Islet precursor cell (in vitro differentiated cells): ENCODE measurements at regions not wholly inside any gene's neighbourhood (a gene's known extent, or its start where the extent isn't known, plus 50 kb on each side); places are given as distances from the start of the nearest gene placed in this dataset.
A peak's percentile ranks its signal among the peaks of the same experiment; 100 is the strongest.

ENCODE experiments used
- DNase-seq: peaks from one replicate; pipeline ENCODE4 v3.0.0-alpha.2; 2018

- DNase-seq = no peak
Observed at GRCh38 chr18:72470391-72470790, 73.8 kb downstream of the CBLN2 start.

DNA sequence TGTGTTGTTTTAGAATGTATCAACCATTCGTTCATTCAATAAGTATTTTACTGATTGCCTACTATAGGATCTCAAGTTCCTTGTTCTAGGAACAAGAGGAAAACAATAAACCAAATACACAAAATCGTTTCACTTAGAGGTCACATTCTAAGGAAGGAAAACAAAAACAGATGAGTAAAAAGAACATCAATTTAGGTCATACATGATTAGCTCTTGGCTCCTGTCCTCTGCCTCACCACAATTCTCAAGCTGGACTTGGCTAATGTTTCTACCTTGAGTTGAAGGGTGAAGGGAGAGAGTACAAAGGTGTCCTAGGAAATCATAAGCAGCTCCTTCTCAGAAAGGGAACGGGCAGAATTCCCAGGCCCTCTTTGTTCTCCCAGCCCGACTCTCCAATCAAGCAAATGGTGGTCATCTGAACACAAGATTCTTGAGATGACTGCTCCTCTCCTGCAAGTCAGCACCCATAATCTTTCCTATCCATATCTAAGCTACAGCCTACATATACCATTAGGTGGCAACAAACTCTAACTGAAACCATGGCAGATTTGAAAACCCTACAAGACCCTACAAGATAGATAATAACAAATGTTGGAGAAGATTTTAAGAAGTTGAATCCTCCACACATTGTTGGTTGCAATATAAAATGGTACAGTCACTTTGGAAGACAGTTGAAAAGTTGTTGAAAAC is 76.0 kb downstream of the CBLN2 start:
- DNase-seq = no peak

DNA sequence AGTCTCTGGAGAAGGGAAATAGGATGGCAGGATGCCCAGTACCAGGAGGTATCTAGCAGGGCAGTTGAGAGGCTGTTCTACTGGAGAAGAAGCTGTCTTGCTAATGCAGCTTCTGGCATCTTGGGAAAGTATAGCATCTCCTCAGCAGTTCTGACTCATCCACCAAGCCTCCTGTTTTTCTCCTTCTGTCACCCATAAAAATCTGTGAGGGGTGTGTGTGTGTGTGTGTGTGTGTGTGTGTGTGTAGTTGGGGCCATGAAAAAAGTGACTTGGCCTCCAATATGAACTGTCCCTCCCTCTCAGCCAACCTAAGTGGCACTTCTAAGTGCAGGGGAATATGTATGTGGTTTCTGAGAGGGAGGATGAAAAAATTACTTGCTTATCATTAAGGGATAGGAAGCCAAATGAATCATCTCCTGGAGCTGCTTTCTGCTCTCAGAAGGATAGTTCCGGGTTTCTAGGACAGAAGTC is 83.9 kb downstream of the CBLN2 start:
- peak; percentile 68 for DNase-seq

DNA sequence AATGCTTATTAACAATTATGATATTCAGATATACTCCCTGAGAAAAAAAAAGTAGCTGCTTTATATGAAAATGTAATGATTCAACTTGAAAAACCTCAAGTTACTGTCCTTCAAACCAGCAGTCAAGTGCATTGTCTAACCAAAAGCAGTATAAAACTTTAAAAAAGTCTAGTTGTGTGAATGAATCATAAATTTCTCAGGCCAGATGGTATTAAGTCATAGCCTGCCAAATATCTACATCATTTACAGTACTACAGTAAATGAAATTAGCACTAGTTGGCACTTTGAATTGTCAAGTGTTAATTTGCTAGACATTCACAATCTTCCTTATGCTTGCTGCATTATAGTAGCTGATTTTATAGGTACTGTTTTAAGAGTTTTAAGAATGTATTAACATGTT is 85.9 kb downstream of the CBLN2 start:
- DNase-seq = no peak

- DNase-seq = no peak
Observed at GRCh38 chr18:72456802-72457201, 87.3 kb downstream of the CBLN2 start.

- no peak for DNase-seq
Observed at GRCh38 chr18:72452328-72452727, 91.8 kb downstream of the CBLN2 start.

GRCh38 chr18:72444798-72445155 is 99.4 kb downstream of the CBLN2 start:
- no peak for DNase-seq

DNA sequence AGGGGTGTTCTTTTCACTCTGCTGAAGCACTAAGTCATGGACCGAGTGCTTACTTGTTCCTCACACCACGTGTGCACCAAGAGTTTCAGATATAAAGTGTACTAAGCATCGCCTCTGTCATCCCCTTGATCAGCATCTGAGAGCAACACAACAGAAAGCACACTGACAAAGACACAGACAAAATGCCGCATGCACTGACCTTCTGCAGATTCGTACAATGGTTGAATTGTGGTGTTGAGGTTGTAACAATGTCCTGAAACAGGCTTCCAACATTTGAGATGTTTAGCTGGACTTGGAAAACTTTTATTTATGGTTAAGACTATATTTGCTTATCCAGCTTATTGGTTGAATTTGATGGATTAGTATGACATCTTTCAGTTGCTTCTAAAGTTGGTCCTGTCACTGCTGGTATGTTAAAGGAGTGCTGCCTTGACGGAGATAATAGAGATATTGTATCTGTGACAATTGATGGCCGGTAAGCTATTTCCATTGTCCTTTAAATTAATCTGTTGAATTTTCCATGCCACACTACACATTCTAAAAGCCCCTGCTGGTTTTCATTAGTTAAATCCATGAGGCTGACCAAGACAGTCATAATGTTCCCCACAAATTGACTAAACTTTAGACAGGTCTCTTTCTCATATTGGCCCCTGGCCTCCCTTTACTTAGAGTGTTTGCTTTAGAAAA is 99.9 kb downstream of the CBLN2 start:
- DNase-seq = no peak

DNA sequence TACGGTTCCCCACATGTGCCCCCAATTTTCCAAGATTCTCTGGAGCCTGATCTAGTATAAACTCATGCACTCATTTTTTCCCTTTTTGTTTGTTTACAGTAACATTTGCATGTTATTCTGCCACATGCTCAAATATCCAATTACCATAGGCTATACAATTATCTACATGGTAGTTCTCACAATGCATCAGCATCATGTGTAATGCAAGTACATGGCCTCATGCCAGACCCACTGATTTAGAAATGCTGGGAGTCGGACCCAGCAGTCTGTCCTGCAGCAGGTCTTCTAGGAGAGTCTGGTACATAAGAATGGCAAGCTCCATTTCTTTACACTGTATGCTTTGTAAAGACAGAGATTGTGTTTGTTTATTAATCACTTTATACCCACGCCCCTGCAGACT is 107.7 kb downstream of the CBLN2 start:
- DNase-seq = no peak

DNA sequence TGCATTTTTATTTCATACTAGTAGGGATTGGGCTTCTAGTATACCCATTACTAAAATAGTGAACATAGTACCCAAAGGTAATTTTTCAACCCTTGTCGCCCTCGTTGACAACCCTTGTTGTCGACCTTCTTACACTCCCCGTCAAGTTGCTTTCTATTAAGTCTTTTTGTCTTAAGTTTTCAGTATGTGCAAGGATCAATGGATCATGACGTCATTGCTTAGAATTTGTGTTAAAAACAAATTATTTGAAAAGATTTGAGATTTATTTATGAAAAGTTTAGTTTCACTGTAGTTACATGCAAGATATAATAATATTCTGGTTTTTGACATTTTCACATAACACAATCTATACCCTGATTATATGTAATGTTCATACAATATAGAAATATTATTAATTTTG is 110.4 kb downstream of the CBLN2 start:
- DNase-seq = no peak

DNA sequence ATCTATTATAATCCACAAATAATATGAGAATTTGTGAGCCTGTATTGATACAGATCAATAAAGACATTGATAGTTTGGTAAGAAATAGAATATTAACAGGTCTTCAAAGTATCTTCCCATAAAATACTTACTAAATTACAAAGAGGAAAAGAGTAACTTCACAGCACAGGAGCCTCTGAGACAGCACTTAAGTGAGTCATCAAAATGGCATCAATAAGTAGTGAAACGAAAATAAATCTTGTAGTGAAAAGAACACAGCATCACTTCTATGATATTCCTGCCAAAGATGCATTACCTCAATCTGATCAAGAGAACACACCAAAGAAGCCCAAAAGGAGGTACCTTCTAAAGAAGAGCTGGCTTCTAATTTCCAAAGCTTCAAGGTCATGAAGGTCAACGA is 116.4 kb downstream of the CBLN2 start:
- no peak for DNase-seq

GRCh38 chr18:72419914-72420313 is 124.2 kb downstream of the CBLN2 start:
- no peak for DNase-seq

DNA sequence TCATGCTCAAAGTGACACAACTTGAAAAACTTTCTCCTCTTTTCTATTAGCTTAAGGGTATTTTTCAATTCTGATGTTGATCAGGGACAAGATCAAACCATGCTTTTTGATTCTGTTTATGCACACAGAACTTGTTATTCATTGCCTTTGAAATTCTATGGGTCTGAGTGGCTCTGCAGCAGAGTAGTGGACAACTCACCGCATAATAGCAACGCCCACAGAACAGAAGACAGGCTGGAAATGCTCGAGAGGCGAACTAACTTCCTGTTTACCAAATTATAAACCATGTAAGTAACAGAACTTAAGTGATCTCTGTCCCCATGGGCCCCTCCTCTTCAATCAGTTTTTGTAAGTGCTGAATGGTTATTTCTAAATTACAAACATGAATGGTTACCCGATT is 131.2 kb downstream of the CBLN2 start:
- no peak for DNase-seq

DNA sequence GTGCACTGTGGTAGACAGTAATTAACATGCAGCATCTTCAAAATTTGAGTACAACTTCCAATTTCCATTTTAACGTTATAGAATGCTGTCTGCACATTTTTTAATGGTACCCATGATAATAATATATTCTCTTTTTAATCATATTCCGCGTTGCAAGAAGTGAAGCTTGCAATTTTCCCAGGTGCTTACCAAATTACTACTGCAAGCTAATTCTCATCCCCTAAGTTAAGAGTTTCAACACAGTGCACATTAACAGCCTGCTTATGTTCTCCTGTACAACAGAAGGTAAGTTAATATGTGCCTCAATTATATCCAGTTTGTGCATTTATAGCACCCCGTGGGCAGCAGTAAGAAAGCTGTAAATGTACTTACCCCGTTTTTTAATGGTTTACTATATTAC is 132.9 kb downstream of the CBLN2 start:
- DNase-seq = no peak

GRCh38 chr18:72410399-72410798 is 133.7 kb downstream of the CBLN2 start:
- no peak for DNase-seq

- DNase-seq = no peak
Observed at GRCh38 chr18:72409903-72410302, 134.2 kb downstream of the CBLN2 start.

DNA sequence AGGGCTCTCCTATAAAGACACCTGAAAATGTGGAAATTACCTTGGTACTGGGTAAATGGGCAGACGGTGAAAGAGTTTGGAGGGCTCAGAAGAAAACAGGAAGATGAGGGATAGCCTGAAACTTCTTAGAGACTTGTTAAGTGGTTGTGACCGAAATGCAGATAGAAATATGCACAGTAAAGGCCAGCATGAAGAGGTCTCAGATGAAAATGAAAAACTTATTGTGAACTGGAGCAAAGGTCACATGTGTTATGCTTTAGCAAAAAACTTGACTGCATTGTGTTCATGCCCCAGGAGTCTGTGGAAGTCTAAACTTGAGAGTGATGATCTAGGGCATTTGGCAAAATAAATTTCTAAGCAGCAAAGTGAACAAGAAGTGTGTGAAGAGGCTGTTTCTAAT is 137.1 kb downstream of the CBLN2 start:
- no peak for DNase-seq

GRCh38 chr18:72391951-72392350 is 152.2 kb downstream of the CBLN2 start:
- DNase-seq = no peak

- no peak for DNase-seq
Observed at GRCh38 chr18:72391427-72391826, 152.7 kb downstream of the CBLN2 start.

DNA sequence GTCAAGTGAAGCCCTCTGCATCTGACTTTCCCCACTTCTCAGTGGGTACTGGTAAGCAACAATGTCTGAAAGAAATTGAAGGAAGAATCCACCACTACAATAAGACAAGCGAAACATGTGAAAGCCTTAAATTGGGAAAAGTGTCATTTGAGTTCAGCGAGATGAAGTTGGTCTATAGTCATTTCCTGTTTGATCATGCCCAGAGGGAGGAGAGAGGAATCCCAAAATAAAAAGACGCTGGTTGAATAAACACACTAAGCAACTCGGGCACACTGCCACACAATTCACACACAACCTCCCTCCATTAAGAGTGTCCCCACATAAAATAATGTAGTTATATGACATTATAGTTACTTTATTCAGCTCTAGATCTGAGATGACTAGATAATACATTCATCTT is 166.1 kb downstream of the CBLN2 start:
- DNase-seq = no peak

- no peak for DNase-seq
Observed at GRCh38 chr18:72376256-72376655, 167.9 kb downstream of the CBLN2 start.

GRCh38 chr18:72375618-72376017 is 168.5 kb downstream of the CBLN2 start:
- DNase-seq = peak; percentile 68

GRCh38 chr18:72372076-72372475 is 172.1 kb downstream of the CBLN2 start:
- DNase-seq = no peak

DNA sequence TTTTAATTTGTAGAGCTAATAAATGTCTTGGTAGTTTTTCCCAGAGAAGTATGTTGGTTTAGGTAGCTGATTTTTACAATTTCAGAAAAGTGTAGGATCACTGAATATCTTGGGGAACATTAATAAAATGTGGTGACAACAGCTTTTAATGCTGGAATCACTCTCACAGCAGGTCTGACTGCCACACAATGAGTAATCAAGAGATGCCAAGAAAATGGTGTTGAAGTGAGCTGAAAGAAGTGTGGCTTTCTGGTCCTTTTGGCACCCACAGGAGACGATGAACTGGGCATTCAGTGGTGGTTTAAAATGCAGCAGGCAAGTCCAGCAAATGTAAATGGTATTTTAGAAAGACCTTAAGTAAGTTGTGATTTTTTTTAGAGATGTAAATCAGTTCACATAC is 175.8 kb downstream of the CBLN2 start:
- no peak for DNase-seq

GRCh38 chr18:72360634-72361033 is 183.5 kb downstream of the CBLN2 start:
- no peak for DNase-seq
